Immature natural killer cell (primary cell): ENCODE measurements at regions not wholly inside any gene's neighbourhood (a gene's known extent, or its start where the extent isn't known, plus 50 kb on each side); places are given as distances from the start of the nearest gene placed in this dataset.

Experiments used
- DNase-seq, 3 donors: peaks; one replicate each; pipeline ENCODE4 v3.0.0; 2022; ENCODE audit warnings: mixed read lengths in 1 of 3
- H3K27ac Mint-ChIP-seq, 6 donors: one replicate each; pipeline ENCODE4 v1.8.0; 2020; ENCODE audit warnings: mixed read lengths in 6 of 6, mild to moderate bottlenecking in 5 of 6, inconsistent platforms in 4 of 6, moderate library complexity in 3 of 6
- H3K27me3 Mint-ChIP-seq, 3 donors: one replicate each; pipeline ENCODE4 v1.8.0; 2020 to 2021; ENCODE audit warnings: low read depth in 3 of 3, mild to moderate bottlenecking in 3 of 3, mixed read lengths in 3 of 3, moderate library complexity in 3 of 3, inconsistent platforms in 1 of 3
- H3K36me3 Mint-ChIP-seq, 3 donors: one replicate each; pipeline ENCODE4 v1.8.0; 2020; ENCODE audit warnings: mixed read lengths in 3 of 3, inconsistent platforms in 2 of 3, mild to moderate bottlenecking in 2 of 3
- H3K4me1 Mint-ChIP-seq, 2 donors: one replicate each; pipeline ENCODE4 v1.8.0; 2020; ENCODE audit warnings: inconsistent platforms in 2 of 2, mild to moderate bottlenecking in 2 of 2, mixed read lengths in 2 of 2, moderate library complexity in 1 of 2
- H3K4me3 Mint-ChIP-seq, 5 donors: one replicate each; pipeline ENCODE4 v1.8.0; 2020; ENCODE audit warnings: mild to moderate bottlenecking in 5 of 5, mixed read lengths in 5 of 5, inconsistent platforms in 3 of 5, moderate library complexity in 3 of 5
- H3K9me3 Mint-ChIP-seq, 6 donors: one replicate each; pipeline ENCODE4 v1.8.0; 2020; ENCODE audit warnings: mild to moderate bottlenecking in 6 of 6, mixed read lengths in 6 of 6, inconsistent platforms in 4 of 6, moderate library complexity in 3 of 6

GRCh38 chr6:144886682-144887081, 601.5 kb downstream of the UTRN start:
- no peak for DNase-seq
- H3K4me1 Mint-ChIP-seq, result no peaks in the 10 kb centered on the region
- peaks cover 0 to 5% (median 5%) of the 10 kb centered on the region in 3 donors for H3K27me3 Mint-ChIP-seq
- H3K9me3 Mint-ChIP-seq, result no peaks in the 10 kb centered on the region
- H3K27ac Mint-ChIP-seq, result no peak overlapping the region
- H3K36me3 Mint-ChIP-seq, result no peaks in the 10 kb centered on the region
- H3K4me3 Mint-ChIP-seq, result no peak overlapping the region

- no peak overlapping the region for H3K4me3 Mint-ChIP-seq
- H3K9me3 Mint-ChIP-seq, result no peaks in the 10 kb centered on the region
- no peaks in the 10 kb centered on the region for H3K4me1 Mint-ChIP-seq
- DNase-seq, result no peak
- H3K27ac Mint-ChIP-seq, result no peak overlapping the region
- peaks cover 0 to 3% (median 2%) of the 10 kb centered on the region in 3 donors for H3K27me3 Mint-ChIP-seq
- H3K36me3 Mint-ChIP-seq, result peaks cover 0 to 3% (median 0%) of the 10 kb centered on the region in 3 donors
Observed at GRCh38 chr6:144888621-144889020, 603.5 kb downstream of the UTRN start.

- peaks cover 0 to 2% (median 0%) of the 10 kb centered on the region in 6 donors for H3K9me3 Mint-ChIP-seq
- H3K27ac Mint-ChIP-seq, result no peak overlapping the region
- DNase-seq, result no peak
- no peak overlapping the region for H3K4me3 Mint-ChIP-seq
- H3K36me3 Mint-ChIP-seq, result peaks cover 0 to 3% (median 0%) of the 10 kb centered on the region in 3 donors
- peaks cover 8 to 14% of the 10 kb centered on the region in 2 donors for H3K4me1 Mint-ChIP-seq
- H3K27me3 Mint-ChIP-seq, result peaks cover 0 to 1% (median 0%) of the 10 kb centered on the region in 3 donors
Observed at GRCh38 chr6:144893680-144894151, 608.6 kb downstream of the UTRN start.

- H3K27ac Mint-ChIP-seq, result no peak overlapping the region
- peaks cover 0 to 3% (median 0%) of the 10 kb centered on the region in 3 donors for H3K36me3 Mint-ChIP-seq
- H3K4me3 Mint-ChIP-seq, result no peak overlapping the region
- H3K27me3 Mint-ChIP-seq, result peaks cover 0 to 1% (median 0%) of the 10 kb centered on the region in 3 donors
- DNase-seq, result no peak
- H3K9me3 Mint-ChIP-seq, result peaks cover 0 to 2% (median 0%) of the 10 kb centered on the region in 6 donors
- peaks cover 8 to 14% of the 10 kb centered on the region in 2 donors for H3K4me1 Mint-ChIP-seq
Observed at GRCh38 chr6:144894240-144894639, 609.1 kb downstream of the UTRN start.

GRCh38 chr6:144895313-144896278, 610.5 kb downstream of the UTRN start:
- H3K27ac Mint-ChIP-seq, result no peak overlapping the region
- peaks cover 8 to 14% of the 10 kb centered on the region in 2 donors for H3K4me1 Mint-ChIP-seq
- peaks cover 0 to 3% (median 0%) of the 10 kb centered on the region in 3 donors for H3K36me3 Mint-ChIP-seq
- H3K27me3 Mint-ChIP-seq, result peaks cover 0 to 1% (median 0%) of the 10 kb centered on the region in 3 donors
- H3K9me3 Mint-ChIP-seq, result peaks cover 0 to 2% (median 0%) of the 10 kb centered on the region in 6 donors
- no peak overlapping the region for H3K4me3 Mint-ChIP-seq
- DNase-seq, result no peak

GRCh38 chr6:144896289-144896688, 611.2 kb downstream of the UTRN start:
- Mint-ChIP-seq H3K27ac (no peak overlapping the region), H3K4me3 (no peak overlapping the region), H3K9me3 (peaks cover 0 to 2% (median 0%) of the 10 kb centered on the region in 6 donors), H3K27me3 (peaks cover 0 to 3% (median 1%) of the 10 kb centered on the region in 3 donors), H3K36me3 (peaks cover 0 to 3% (median 0%) of the 10 kb centered on the region in 3 donors), H3K4me1 (peaks cover 8 to 14% of the 10 kb centered on the region in 2 donors)
- no peak for DNase-seq

GRCh38 chr6:144896871-144897270, 611.7 kb downstream of the UTRN start:
- DNase-seq, result no peak
- H3K27me3 Mint-ChIP-seq, result peaks cover 0 to 5% (median 1%) of the 10 kb centered on the region in 3 donors
- no peak overlapping the region for H3K4me3 Mint-ChIP-seq
- H3K27ac Mint-ChIP-seq, result no peak overlapping the region
- peaks cover 8 to 14% of the 10 kb centered on the region in 2 donors for H3K4me1 Mint-ChIP-seq
- H3K9me3 Mint-ChIP-seq, result peaks cover 0 to 6% (median 2%) of the 10 kb centered on the region in 6 donors
- H3K36me3 Mint-ChIP-seq, result peaks cover 0 to 2% (median 2%) of the 10 kb centered on the region in 3 donors

GRCh38 chr6:144897441-144897921, 612.3 kb downstream of the UTRN start:
- Mint-ChIP-seq H3K27ac (no peak overlapping the region), H3K4me1 (peaks cover 8 to 14% of the 10 kb centered on the region in 2 donors), H3K36me3 (peaks cover under 1 to 7% (median 4%) of the 10 kb centered on the region in 3 donors), H3K9me3 (peaks cover under 1 to 12% (median 5%) of the 10 kb centered on the region in 6 donors), H3K27me3 (peaks cover 0 to 5% (median 1%) of the 10 kb centered on the region in 3 donors), H3K4me3 (no peak overlapping the region)
- no peak for DNase-seq

GRCh38 chr6:144898052-144898689, 613.0 kb downstream of the UTRN start:
- Mint-ChIP-seq H3K27me3 (peaks cover 0 to 5% (median 1%) of the 10 kb centered on the region in 3 donors), H3K27ac (no peak overlapping the region), H3K36me3 (peaks cover 7 to 14% (median 11%) of the 10 kb centered on the region in 3 donors), H3K4me3 (no peak overlapping the region), H3K4me1 (peaks cover 8 to 14% of the 10 kb centered on the region in 2 donors), H3K9me3 (peaks cover 2 to 19% (median 11%) of the 10 kb centered on the region in 6 donors)
- DNase-seq, result no peak

GRCh38 chr6:144898741-144899140, 613.6 kb downstream of the UTRN start:
- no peak for DNase-seq
- peaks cover 8 to 14% of the 10 kb centered on the region in 2 donors for H3K4me1 Mint-ChIP-seq
- peaks cover 4 to 20% (median 11%) of the 10 kb centered on the region in 6 donors for H3K9me3 Mint-ChIP-seq
- H3K27ac Mint-ChIP-seq, result no peak overlapping the region
- no peak overlapping the region for H3K4me3 Mint-ChIP-seq
- peaks cover 8 to 14% (median 11%) of the 10 kb centered on the region in 3 donors for H3K36me3 Mint-ChIP-seq
- H3K27me3 Mint-ChIP-seq, result peaks cover 0 to 5% (median 1%) of the 10 kb centered on the region in 3 donors

- peaks cover 8 to 14% (median 11%) of the 10 kb centered on the region in 3 donors for H3K36me3 Mint-ChIP-seq
- H3K4me1 Mint-ChIP-seq, result peaks cover 8 to 14% of the 10 kb centered on the region in 2 donors
- peaks cover 5 to 20% (median 11%) of the 10 kb centered on the region in 6 donors for H3K9me3 Mint-ChIP-seq
- H3K27ac Mint-ChIP-seq, result no peak overlapping the region
- no peak for DNase-seq
- H3K4me3 Mint-ChIP-seq, result no peak overlapping the region
- peaks cover 0 to 5% (median 1%) of the 10 kb centered on the region in 3 donors for H3K27me3 Mint-ChIP-seq
Observed at GRCh38 chr6:144899161-144899560, 614.0 kb downstream of the UTRN start.

GRCh38 chr6:144901412-144901811, 616.3 kb downstream of the UTRN start:
- Mint-ChIP-seq H3K36me3 (peaks cover 8 to 14% (median 11%) of the 10 kb centered on the region in 3 donors), H3K9me3 (peaks cover 3 to 20% (median 11%) of the 10 kb centered on the region in 6 donors), H3K4me3 (no peak overlapping the region), H3K4me1 (peaks cover 8 to 14% of the 10 kb centered on the region in 2 donors), H3K27me3 (peaks cover 0 to 5% (median 0%) of the 10 kb centered on the region in 3 donors), H3K27ac (no peak overlapping the region)
- DNase-seq, result no peak

- no peak for DNase-seq
- Mint-ChIP-seq H3K27ac (no peak overlapping the region), H3K9me3 (peaks cover 1 to 7% (median 2%) of the 10 kb centered on the region in 6 donors), H3K36me3 (peaks cover 2 to 8% (median 2%) of the 10 kb centered on the region in 3 donors), H3K4me3 (no peak overlapping the region), H3K27me3 (peaks cover 1 to 7% (median 6%) of the 10 kb centered on the region in 3 donors), H3K4me1 (peaks cover 14 to 16% of the 10 kb centered on the region in 2 donors)
Observed at GRCh38 chr6:144908004-144908403, 622.9 kb downstream of the UTRN start.
